Activated T-cell treated with anti-CD3 and anti-CD28 coated beads, Interleukin-2, amount 50 U/mL, for 24 hours (primary cell): ENCODE measurements at regions not wholly inside any gene's neighbourhood (a gene's known extent, or its start where the extent isn't known, plus 50 kb on each side); places are given as distances from the start of the nearest gene placed in this dataset.

Experiments
- DNase-seq: peaks from one replicate; pipeline ENCODE4 v3.0.0-alpha.2; 2020
- H3K27ac Mint-ChIP-seq: 2 replicates; pipeline ENCODE4 v1.8.0; 2020; ENCODE audit warnings: mild to moderate bottlenecking, mixed read lengths
- H3K27me3 Mint-ChIP-seq: 2 replicates; pipeline ENCODE4 v1.8.0; 2020; ENCODE audit warnings: mixed read lengths
- H3K36me3 Mint-ChIP-seq: 2 replicates; pipeline ENCODE4 v1.8.0; 2020; ENCODE audit warnings: low read depth, mixed read lengths
- H3K4me1 Mint-ChIP-seq: 2 replicates; pipeline ENCODE4 v1.8.0; 2020; ENCODE audit warnings: low read depth, mixed read lengths
- H3K4me3 Mint-ChIP-seq: 2 replicates; pipeline ENCODE4 v1.8.0; 2020; ENCODE audit warnings: mild to moderate bottlenecking, moderate library complexity, mixed read lengths
- H3K9me3 Mint-ChIP-seq: 2 replicates; pipeline ENCODE4 v1.8.0; 2020; ENCODE audit warnings: mixed read lengths

DNA sequence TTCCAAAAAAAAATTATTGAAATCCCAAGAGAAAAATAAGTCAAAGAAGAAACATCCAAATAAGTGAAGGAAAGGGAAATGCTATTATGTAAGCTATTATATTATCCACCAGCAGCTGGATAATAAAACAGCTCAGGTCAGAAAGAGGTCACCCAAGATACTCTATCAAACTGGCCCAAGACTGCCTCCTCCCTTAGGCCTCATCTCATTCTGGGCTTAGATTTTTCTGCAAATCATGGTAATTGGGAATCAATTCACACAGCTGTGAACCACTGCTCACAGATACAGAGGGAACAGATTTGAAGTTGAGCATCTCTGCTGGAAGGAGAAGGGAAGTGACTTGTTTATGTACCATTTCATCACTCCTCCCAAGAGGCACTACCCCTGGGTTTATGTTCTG, 294.6 kb upstream of the DPPA4 start:
- Mint-ChIP-seq H3K4me1 (no peaks in the 10 kb centered on the region), H3K36me3 (no peaks in the 10 kb centered on the region), H3K4me3 (no peak overlapping the region), H3K9me3 (peaks cover 3% of the 10 kb centered on the region), H3K27ac (no peak overlapping the region), H3K27me3 (no peaks in the 10 kb centered on the region)
- DNase-seq, result no peak

DNA sequence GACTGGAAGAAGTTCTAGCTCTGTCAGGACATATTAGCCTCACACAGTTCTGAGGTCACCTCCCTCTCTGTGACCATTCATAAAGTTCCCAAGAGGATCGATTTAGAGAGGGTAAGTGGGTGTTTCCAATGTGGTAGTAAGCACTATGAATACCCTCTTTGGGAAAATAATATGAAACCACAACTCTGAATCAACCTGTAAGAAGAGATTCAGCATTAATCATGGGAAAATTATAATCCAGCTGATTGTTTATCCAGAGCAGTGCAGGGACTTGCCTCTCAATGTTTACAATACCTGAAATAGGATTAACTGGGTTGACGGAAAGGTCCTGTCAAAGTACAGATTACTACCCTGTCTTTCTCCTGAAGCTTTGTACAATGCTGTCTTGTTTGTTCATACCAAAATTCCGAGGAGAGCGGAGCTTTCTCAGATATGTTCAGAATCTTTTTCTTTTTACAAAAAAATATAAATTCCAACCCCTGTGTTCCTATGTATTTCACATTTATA, 302.9 kb upstream of the DPPA4 start:
- no peak for DNase-seq

DNA sequence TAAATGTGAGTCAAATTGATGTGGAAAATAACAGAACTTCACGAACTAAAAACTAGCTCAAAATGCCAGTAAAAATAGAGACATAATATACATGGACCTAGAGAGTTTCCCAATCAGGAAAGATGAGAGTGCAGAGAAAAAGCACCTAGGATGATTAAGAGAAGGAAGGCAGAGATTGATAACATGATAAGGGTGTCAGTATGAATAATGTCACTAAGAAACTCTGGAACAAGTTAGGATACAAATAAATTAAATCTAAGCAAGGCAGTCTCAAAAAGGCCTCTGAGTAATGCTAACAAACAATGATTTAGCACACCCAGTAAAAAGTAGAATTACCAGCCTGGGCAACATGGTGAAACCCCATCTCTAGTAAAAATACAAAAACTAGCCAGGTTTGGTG, 304.7 kb upstream of the DPPA4 start:
- H3K27ac Mint-ChIP-seq, result no peak overlapping the region
- peaks cover 21% of the 10 kb centered on the region for H3K27me3 Mint-ChIP-seq
- no peak overlapping the region for H3K4me3 Mint-ChIP-seq
- DNase-seq, result no peak
- no peaks in the 10 kb centered on the region for H3K36me3 Mint-ChIP-seq
- H3K4me1 Mint-ChIP-seq, result no peaks in the 10 kb centered on the region
- H3K9me3 Mint-ChIP-seq, result no peaks in the 10 kb centered on the region

More for the DNA sequence above, 302.9 kb upstream of the DPPA4 start:
- Mint-ChIP-seq H3K27me3 (peaks cover 21% of the 10 kb centered on the region), H3K27ac (no peak overlapping the region), H3K4me3 (no peak overlapping the region), H3K9me3 (no peaks in the 10 kb centered on the region), H3K4me1 (no peaks in the 10 kb centered on the region), H3K36me3 (no peaks in the 10 kb centered on the region)

DNA sequence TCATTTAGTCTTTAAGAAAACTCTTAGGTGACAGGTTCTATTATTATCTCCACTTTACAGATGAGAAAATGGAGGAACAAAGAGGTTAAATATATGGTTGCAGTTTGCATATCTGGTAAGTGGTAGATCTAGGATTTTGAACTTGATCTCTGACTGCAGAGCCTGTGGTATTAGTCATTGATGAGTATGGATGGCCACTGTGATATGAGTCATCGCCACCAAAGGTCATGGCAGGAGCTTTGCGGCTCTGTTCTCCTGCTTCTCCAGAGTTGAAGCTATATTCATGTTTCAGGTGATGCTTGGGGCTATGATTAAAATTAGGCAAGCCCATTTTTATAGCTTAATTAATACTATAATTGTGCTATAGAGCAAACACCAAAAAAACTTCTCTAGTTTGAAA, 306.2 kb upstream of the DPPA4 start:
- no peaks in the 10 kb centered on the region for H3K9me3 Mint-ChIP-seq
- no peak for DNase-seq
- no peaks in the 10 kb centered on the region for H3K4me1 Mint-ChIP-seq
- no peak overlapping the region for H3K4me3 Mint-ChIP-seq
- H3K27me3 Mint-ChIP-seq, result peaks cover 19% of the 10 kb centered on the region
- H3K36me3 Mint-ChIP-seq, result no peaks in the 10 kb centered on the region
- H3K27ac Mint-ChIP-seq, result no peak overlapping the region

DNA sequence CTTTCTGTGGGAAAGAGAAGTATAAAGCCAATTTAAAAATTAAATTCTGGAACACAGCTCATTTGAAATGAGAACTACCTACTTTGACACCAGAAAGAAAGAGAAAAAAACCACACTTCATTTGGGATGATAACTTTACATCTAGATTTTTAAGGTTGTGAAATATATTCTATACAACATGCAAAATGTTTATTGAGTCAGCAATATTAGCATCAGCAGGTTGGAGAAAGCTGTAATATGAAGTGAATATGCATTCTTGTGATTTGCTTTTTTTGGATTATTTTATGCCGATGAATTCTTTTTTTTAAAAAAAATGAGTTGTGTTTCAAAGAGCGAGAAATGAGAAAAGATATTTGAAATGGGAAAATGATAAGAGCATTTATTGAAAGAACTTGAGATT, 307.0 kb upstream of the DPPA4 start:
- no peaks in the 10 kb centered on the region for H3K36me3 Mint-ChIP-seq
- H3K4me1 Mint-ChIP-seq, result no peaks in the 10 kb centered on the region
- no peak overlapping the region for H3K27ac Mint-ChIP-seq
- no peaks in the 10 kb centered on the region for H3K9me3 Mint-ChIP-seq
- no peak for DNase-seq
- no peak overlapping the region for H3K4me3 Mint-ChIP-seq
- peaks cover 19% of the 10 kb centered on the region for H3K27me3 Mint-ChIP-seq

DNA sequence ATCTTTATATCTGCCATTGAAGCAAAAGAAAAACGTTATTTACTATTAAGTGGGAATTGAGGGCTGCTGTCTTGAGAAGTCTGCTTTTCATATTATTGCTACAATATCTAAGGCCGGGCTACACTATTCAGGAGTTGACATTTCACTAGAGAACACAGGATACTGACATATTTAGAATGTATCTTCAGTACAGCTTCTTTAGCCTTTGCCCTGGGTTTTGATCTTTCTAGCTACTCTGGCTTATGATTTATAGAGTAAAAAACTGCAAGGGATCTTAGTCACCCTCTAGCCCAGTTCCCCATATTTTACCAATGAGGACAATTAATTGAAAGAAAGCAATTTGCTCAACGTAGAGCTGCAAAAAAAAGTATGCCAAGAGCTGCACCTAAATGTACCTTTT, 307.4 kb upstream of the DPPA4 start:
- H3K27ac Mint-ChIP-seq, result no peak overlapping the region
- H3K9me3 Mint-ChIP-seq, result no peaks in the 10 kb centered on the region
- no peak for DNase-seq
- H3K27me3 Mint-ChIP-seq, result peaks cover 19% of the 10 kb centered on the region
- H3K36me3 Mint-ChIP-seq, result no peaks in the 10 kb centered on the region
- H3K4me3 Mint-ChIP-seq, result no peak overlapping the region
- H3K4me1 Mint-ChIP-seq, result no peaks in the 10 kb centered on the region

DNA sequence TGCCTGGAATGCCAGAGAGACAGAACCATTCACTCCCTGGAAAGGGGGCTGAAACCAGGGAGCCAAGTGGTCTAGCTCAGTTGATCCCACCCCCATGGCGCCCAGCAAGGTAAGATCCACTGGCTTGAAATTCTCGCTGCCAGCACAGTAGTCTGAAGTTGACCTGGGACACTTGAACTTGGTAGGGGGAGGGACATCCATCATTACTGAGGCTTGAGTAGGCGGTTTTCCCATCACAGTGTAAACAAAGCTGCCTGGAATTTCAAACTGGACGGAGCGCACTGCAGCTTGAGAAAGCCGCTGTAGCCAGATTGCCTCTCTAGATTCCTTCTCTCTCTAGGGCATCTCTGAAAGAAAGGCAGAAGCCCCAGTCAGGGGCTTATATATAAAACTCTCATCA, 310.7 kb upstream of the DPPA4 start:
- no peaks in the 10 kb centered on the region for H3K4me1 Mint-ChIP-seq
- H3K27me3 Mint-ChIP-seq, result peaks cover under 1% of the 10 kb centered on the region
- no peak overlapping the region for H3K4me3 Mint-ChIP-seq
- H3K27ac Mint-ChIP-seq, result no peak overlapping the region
- no peaks in the 10 kb centered on the region for H3K36me3 Mint-ChIP-seq
- H3K9me3 Mint-ChIP-seq, result peaks cover 8% of the 10 kb centered on the region
- DNase-seq, result no peak

DNA sequence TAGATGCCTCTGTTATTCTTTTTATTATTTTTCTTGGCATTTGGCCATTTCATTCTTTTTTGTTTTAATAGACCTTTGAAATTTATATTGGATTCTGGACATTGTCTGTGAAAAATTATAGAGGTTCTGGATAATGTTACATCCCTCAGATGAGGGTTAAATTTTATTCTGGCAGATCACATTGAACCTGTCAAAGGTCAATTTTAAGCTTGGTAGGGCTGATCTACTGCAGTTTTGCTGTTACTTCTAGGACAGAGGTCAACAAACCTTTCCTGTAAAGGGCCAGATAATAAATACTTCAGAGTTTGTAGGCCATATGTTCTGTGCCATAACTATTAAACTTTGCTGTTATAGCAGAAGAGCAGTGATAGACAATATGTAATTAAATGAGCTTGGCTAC, 318.9 kb upstream of the DPPA4 start:
- Mint-ChIP-seq H3K9me3 (peaks cover 8% of the 10 kb centered on the region), H3K4me1 (no peaks in the 10 kb centered on the region), H3K4me3 (no peak overlapping the region), H3K27me3 (no peaks in the 10 kb centered on the region), H3K27ac (no peak overlapping the region), H3K36me3 (no peaks in the 10 kb centered on the region)
- DNase-seq, result no peak

DNA sequence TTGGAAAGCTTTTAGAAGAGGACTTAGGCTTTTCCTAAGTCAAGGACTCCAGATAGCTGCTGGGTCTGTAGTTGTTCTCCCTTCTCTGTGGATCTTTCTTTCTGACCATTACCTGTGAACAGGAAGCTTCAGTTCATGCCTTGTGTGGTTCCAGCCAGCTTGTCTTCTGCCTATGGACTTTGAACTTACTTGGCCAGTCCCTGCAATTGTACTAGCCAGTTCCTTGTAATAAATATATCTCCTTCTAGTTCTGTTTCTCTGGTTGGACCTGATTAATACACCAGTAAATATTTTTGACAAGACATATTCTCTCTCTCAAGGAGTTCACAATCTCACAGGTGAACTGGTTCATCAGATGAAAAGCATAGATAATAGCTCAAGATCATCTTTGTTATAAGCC, 341.3 kb upstream of the DPPA4 start:
- no peaks in the 10 kb centered on the region for H3K36me3 Mint-ChIP-seq
- no peak overlapping the region for H3K4me3 Mint-ChIP-seq
- no peaks in the 10 kb centered on the region for H3K27me3 Mint-ChIP-seq
- no peak for DNase-seq
- H3K9me3 Mint-ChIP-seq, result no peaks in the 10 kb centered on the region
- no peak overlapping the region for H3K27ac Mint-ChIP-seq
- no peaks in the 10 kb centered on the region for H3K4me1 Mint-ChIP-seq

DNA sequence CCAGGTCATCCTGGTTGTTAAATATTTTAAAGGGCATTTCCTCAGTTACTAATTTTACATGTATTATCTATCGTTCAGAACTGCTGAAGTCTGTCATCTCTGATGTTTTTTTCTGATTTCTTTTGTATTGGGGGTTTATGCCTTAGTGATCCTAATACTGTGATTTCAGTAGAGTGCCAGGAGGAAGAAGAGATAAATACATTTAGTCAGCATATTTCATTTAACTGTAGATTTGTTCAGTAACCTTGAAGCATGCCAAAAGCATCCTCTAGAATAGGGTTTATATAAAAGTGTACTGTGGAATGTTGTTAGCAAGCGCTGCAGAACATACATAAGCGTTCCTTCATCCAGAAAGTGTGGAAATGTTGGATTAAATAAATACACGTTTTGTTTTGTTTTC, 342.3 kb upstream of the DPPA4 start:
- Mint-ChIP-seq H3K9me3 (peaks cover under 1% of the 10 kb centered on the region), H3K36me3 (no peaks in the 10 kb centered on the region), H3K4me1 (no peaks in the 10 kb centered on the region), H3K27ac (no peak overlapping the region), H3K27me3 (no peaks in the 10 kb centered on the region), H3K4me3 (no peak overlapping the region)
- DNase-seq, result no peak

DNA sequence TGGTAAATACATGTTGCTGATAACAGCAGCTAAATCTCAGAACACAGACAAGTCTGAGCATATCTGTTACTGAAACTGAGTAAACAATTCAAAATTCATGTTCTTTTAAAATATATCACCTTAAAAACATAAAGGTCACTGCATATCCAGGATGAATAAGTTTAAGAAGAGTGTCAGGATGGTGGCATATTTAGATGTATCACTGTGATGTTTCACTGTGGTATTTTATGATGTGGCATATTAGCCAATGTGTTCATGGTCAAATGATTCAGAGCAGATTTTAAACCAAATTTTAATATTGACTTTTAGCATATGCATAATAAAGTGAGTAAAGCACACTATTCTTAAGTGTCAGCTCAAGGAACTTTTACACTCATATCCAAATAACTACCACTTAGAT, 346.4 kb upstream of the DPPA4 start:
- Mint-ChIP-seq H3K36me3 (no peaks in the 10 kb centered on the region), H3K4me1 (no peaks in the 10 kb centered on the region), H3K4me3 (no peak overlapping the region), H3K27ac (no peak overlapping the region), H3K9me3 (peaks cover 3% of the 10 kb centered on the region), H3K27me3 (no peaks in the 10 kb centered on the region)
- DNase-seq, result no peak

DNA sequence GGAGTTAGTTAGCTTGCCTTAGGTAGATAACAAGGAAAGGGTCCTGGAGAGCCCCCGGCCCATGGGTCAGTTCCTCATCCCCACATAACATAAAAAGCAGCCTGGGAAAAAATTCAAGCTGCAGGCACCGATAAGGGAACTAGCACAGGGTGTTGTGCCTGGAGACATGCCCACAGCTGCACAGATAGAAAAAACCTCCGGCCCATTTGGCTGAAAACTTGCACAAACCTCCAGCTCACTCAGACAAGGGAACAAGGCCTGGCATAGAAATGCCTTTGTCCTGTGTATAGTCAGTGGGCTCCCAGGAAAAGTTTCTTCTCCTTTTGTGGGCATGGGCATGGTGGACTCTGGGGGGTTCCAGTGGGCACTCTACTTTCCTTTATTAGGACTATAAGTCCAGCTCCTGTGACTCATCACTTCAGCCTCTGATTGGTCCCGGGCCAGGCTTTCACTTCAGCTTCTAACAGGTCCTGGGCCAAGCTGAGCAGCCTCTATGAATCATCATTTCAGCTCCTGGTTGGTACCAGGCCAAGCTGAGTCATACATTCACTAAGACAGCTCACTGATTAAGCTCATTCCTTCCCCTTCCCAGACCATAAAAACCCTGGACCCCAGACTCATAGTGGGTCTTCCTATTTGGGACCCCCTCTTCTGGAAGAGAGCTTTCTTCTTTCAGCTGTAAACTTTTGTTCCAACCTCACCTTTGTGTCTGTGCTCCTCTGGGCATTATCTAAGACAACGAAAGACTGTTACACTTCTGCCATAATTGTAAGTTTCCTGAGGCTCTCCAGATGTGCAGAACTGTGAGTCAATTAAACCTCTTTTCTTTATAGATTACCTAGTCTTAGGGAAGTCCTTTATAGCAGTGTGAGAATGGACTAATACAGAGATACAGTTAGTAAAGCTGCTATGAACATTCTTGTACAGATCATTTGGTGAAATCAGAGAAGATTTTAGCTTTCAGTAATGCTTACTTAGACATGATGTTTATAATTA, 348.0 kb upstream of the DPPA4 start:
- Mint-ChIP-seq H3K4me1 (no peaks in the 10 kb centered on the region), H3K27me3 (no peaks in the 10 kb centered on the region), H3K27ac (no peak overlapping the region), H3K4me3 (no peak overlapping the region), H3K9me3 (peaks cover 3% of the 10 kb centered on the region), H3K36me3 (no peaks in the 10 kb centered on the region)
- DNase-seq, result no peak

DNA sequence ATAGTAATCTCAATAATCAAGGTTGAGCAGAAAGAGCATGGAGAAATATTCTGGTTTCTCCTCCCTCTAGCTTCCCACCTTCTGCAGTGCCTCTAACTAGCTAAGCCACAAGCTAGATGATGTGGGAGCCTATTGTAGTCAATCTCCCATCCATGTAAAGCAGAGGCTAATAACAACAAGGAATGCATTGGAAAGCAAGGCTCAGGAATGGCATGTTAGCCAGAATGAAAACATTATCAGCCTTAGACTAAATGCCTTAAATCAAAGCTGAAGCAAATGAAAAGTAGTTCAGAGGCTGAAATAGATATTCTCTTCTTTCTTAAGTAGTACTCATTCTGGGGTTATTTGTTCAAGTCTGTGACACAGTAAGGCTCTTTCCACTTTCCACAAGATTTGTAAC, 350.3 kb upstream of the DPPA4 start:
- Mint-ChIP-seq H3K4me3 (no peak overlapping the region), H3K27me3 (no peaks in the 10 kb centered on the region), H3K4me1 (no peaks in the 10 kb centered on the region), H3K9me3 (peaks cover 6% of the 10 kb centered on the region), H3K27ac (no peak overlapping the region), H3K36me3 (no peaks in the 10 kb centered on the region)
- no peak for DNase-seq

DNA sequence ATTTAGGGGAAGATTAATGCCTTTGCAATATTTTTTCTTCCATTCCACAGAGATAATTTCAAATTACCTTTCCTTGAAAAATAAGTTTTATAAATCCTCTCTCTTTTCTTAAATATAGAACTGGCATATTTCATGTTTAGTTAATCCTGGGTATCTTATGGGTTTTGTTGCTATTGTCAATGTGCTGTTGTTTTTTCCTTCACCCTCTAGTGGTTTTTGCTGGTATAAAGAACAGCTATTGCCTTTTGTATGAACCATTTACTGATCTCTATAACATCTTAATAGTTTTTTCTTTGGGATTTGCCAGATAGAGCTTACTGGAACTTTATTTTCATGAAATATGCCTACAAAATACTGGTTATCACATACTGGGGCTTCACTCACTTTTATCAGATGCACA, 359.6 kb upstream of the DPPA4 start:
- peaks cover 17% of the 10 kb centered on the region for H3K9me3 Mint-ChIP-seq
- H3K27ac Mint-ChIP-seq, result no peak overlapping the region
- no peak for DNase-seq
- no peaks in the 10 kb centered on the region for H3K27me3 Mint-ChIP-seq
- H3K36me3 Mint-ChIP-seq, result no peaks in the 10 kb centered on the region
- H3K4me3 Mint-ChIP-seq, result no peak overlapping the region
- peaks cover 6% of the 10 kb centered on the region for H3K4me1 Mint-ChIP-seq

DNA sequence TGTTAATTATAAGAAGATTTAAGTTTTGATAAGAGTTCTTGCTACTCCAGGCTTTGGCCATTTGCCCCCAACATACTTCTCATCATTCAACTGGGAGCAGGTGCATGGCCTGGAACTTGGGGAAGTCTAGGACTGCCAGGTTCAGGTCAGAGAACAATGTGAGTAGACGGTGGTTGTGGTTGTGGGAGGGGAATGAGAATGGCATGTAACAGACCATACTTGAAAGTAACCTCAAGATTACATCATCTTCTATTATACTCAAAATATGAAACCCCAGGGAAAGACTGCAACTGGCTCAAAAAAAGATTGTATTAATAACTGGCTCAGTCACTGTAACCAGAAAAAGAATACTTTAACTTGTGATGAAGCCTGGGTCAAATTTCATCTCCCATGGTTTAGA, 364.9 kb upstream of the DPPA4 start:
- peaks cover 17% of the 10 kb centered on the region for H3K4me1 Mint-ChIP-seq
- no peak overlapping the region for H3K4me3 Mint-ChIP-seq
- no peaks in the 10 kb centered on the region for H3K36me3 Mint-ChIP-seq
- no peak overlapping the region for H3K27ac Mint-ChIP-seq
- peaks cover 5% of the 10 kb centered on the region for H3K9me3 Mint-ChIP-seq
- H3K27me3 Mint-ChIP-seq, result no peaks in the 10 kb centered on the region
- DNase-seq, result no peak
